Pancreas (tissue), 10 donors: ENCODE measurements at regions not wholly inside any gene's neighbourhood (a gene's known extent, or its start where the extent isn't known, plus 50 kb on each side); places are given as distances from the start of the nearest gene placed in this dataset.

Experiments
- ATAC-seq, 4 donors: fragments of 200-7000 bp; cut with Tn5 transposase; one replicate each; pipeline versions ENCODE4 v1.8.0 to v1.9.1; 2020; ENCODE audit warnings: mild to moderate bottlenecking in 4 of 4, moderate library complexity in 4 of 4
- DNase-seq, 6 donors: peaks; one replicate each; pipeline ENCODE4 v3.0.0-alpha.2; 2020
- FAIRE-seq: peaks from 2 replicates; lab custom pipeline; 2012; peaks lifted over from hg19 to GRCh38; lab: Jason Lieb, UNC
- H3K27ac ChIP-seq, 4 donors: fragments of 200-600 bp; sonication (generic); 1 replicate in 3 of 4; 2 replicates in 1 of 4; pipeline versions ENCODE4 v1.5.0 to v1.8.0; 2020
- H3K27me3 ChIP-seq, 4 donors: fragments of 200-600 bp; one replicate each; pipeline ENCODE4 v1.8.0; 2021
- H3K36me3 ChIP-seq, 3 donors: fragments of 200-600 bp; sonication (generic) in 1 of 3; one replicate each; pipeline versions ENCODE4 v1.5.0 to v1.8.0; 2020 to 2021
- H3K4me1 ChIP-seq, 3 donors: fragments of 200-600 bp; one replicate each; pipeline ENCODE4 v1.8.0; 2021
- H3K4me3 ChIP-seq, 4 donors: fragments of 200-600 bp; sonication (generic) in 2 of 4; one replicate each; pipeline versions ENCODE4 v1.5.0 to v1.8.0; 2020 to 2021
- H3K9me3 ChIP-seq, 4 donors: fragments of 200-600 bp; one replicate each; pipeline ENCODE4 v1.8.0; 2021
- WGBS, 2 donors: extraction: QIAGEN DNeasy Blood & Tissue Kit; methylation state at CpG; one replicate each; pipeline ENCODE4 v1.1.7; 2013; 5-methylcytosine and 5-hydroxymethylcytosine counted together
- intact Hi-C, 3 donors: fragments of 100-400 bp; cut with DNase I; formaldehyde crosslinking; loops; one replicate each; pipeline versions ENCODE4 v1.11.1 to v1.14.2; 2022
- TF ChIP-seq, protein P1 (sequence below), 4 donors: fragments of 200-600 bp; sonication (generic) in 3 of 4; IDR thresholded peaks; one replicate each; pipeline versions ENCODE4 v1.5.0 to v1.8.0; 2021; ENCODE audit warnings: antibody characterized with exemption in 4 of 4
- donor health status: healthy with polysubstance abuse.
- donor health status: DM: no; HTN: no; CAD: no; lungs with moderate emphysema.
- donor health status: DM: no; HTN: no; CAD: no.
- donor health status: control.
- donor health status: control.
- donor health status: Bipolar disorder and iron deficiency.
- donor health status: DM: yes; HTN: yes; CAD: no.
- donor health status: DM: no; HTN: no; CAD: no.
- donor health status: DM: no; HTN: no; CAD: no.
- donor health status: DM: yes; HTN: yes; CAD: no.

DNA sequence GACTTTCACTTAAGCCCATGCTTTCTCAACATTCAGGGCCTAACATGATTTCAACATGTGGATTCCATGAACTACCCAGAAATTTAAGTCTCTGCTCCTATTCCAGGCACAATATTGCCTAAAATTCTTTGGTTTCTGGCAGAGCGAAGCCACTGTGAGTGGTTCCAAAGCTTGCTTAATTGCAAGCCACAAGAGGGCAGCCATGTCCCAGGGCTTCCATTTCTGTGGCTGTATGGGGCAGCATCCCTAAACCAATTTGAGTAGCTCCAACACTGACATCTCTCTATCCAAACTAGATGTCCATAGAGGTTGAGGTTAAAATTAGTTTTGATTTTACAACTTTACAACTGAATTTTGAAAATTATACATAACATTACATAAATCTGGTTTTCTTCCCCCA lies 56.3 kb upstream of the MDFIC start:
- FAIRE-seq (no peak), DNase-seq (peak in 4 of 6 donors; percentile 5 to 35 (median 19)), ATAC-seq (peak in 3 of 4 donors; percentile 81 to 89 (median 85))
- TF ChIP-seq, protein P1, sequence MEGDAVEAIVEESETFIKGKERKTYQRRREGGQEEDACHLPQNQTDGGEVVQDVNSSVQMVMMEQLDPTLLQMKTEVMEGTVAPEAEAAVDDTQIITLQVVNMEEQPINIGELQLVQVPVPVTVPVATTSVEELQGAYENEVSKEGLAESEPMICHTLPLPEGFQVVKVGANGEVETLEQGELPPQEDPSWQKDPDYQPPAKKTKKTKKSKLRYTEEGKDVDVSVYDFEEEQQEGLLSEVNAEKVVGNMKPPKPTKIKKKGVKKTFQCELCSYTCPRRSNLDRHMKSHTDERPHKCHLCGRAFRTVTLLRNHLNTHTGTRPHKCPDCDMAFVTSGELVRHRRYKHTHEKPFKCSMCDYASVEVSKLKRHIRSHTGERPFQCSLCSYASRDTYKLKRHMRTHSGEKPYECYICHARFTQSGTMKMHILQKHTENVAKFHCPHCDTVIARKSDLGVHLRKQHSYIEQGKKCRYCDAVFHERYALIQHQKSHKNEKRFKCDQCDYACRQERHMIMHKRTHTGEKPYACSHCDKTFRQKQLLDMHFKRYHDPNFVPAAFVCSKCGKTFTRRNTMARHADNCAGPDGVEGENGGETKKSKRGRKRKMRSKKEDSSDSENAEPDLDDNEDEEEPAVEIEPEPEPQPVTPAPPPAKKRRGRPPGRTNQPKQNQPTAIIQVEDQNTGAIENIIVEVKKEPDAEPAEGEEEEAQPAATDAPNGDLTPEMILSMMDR (IDR thresholded peaks at IDR 0.05), result peak in 3 of 4 donors; percentile 33 to 36 (median 34)
- Histone ChIP-seq H3K27me3 (no peaks in the 10 kb centered on the region), H3K4me3 (no peak overlapping the region), H3K9me3 (no peaks in the 10 kb centered on the region), H3K36me3 (no peaks in the 10 kb centered on the region), H3K27ac (no peak overlapping the region), H3K4me1 (no peaks in the 10 kb centered on the region)
- WGBS, 2 donors, result 81% methylated on average over 1 of the region's 1 CpG
- intact Hi-C loops, result no loop called here
